CD8-positive, alpha-beta memory T cell (primary cell): ENCODE measurements at regions not wholly inside any gene's neighbourhood (a gene's known extent, or its start where the extent isn't known, plus 50 kb on each side); places are given as distances from the start of the nearest gene placed in this dataset.

Experiments used
- CTCF ChIA-PET: fragments of 350-600 bp; sonication (Branson Sonifier 250); formaldehyde crosslinking; loops from one replicate; lab custom pipeline; 2021; ENCODE audit warnings: antibody characterized with exemption; lab: Charles Lee
- POLR2A ChIA-PET: fragments of 350-600 bp; sonication (Branson Sonifier 250); formaldehyde crosslinking; loops from one replicate; lab custom pipeline; 2021; ENCODE audit warnings: antibody characterized with exemption; lab: Charles Lee
- DNase-seq, 5 donors: peaks; one replicate each; pipeline versions ENCODE4 v3.0.0 to v3.0.0-alpha.2; 2020 to 2022; ENCODE audit warnings: mixed read lengths in 1 of 5
- H3K27ac ChIP-seq: one replicate; pipeline ENCODE4 v1.7.0; 2013; ENCODE audit warnings: low read depth, mild to moderate bottlenecking, low read length, moderate library complexity
- H3K27me3 ChIP-seq: 2 replicates; pipeline ENCODE4 v1.7.0; 2013; ENCODE audit warnings: low read length, mild to moderate bottlenecking; ENCODE audit not compliant: insufficient read depth, poor library complexity, severe bottlenecking
- H3K36me3 ChIP-seq: 2 replicates; pipeline ENCODE4 v1.7.0; 2013; ENCODE audit warnings: mild to moderate bottlenecking, low read length, moderate library complexity; ENCODE audit not compliant: insufficient read depth
- H3K4me1 ChIP-seq: 2 replicates; pipeline ENCODE4 v1.7.0; 2013; ENCODE audit warnings: mild to moderate bottlenecking, low read length, moderate library complexity; ENCODE audit not compliant: insufficient read depth
- H3K4me3 ChIP-seq: 2 replicates; pipeline ENCODE4 v1.7.0; 2013; ENCODE audit warnings: mild to moderate bottlenecking, low read length
- H3K9me3 ChIP-seq: 2 replicates; pipeline ENCODE4 v1.7.0; 2013; ENCODE audit warnings: mild to moderate bottlenecking, low read length
- H3K27ac Mint-ChIP-seq, 8 donors: one replicate each; pipeline ENCODE4 v1.8.0; 2020 to 2021; ENCODE audit warnings: mixed read lengths in 8 of 8, mild to moderate bottlenecking in 6 of 8, inconsistent platforms in 3 of 8, moderate library complexity in 3 of 8
- H3K27me3 Mint-ChIP-seq, 2 donors: one replicate each; pipeline ENCODE4 v1.8.0; 2020 to 2021; ENCODE audit warnings: mixed read lengths in 2 of 2, mild to moderate bottlenecking in 1 of 2, moderate library complexity in 1 of 2
- H3K36me3 Mint-ChIP-seq, 3 donors: one replicate each; pipeline ENCODE4 v1.8.0; 2020 to 2021; ENCODE audit warnings: mixed read lengths in 3 of 3, inconsistent platforms in 1 of 3, mild to moderate bottlenecking in 1 of 3
- H3K4me1 Mint-ChIP-seq, 3 donors: one replicate each; pipeline ENCODE4 v1.8.0; 2020 to 2021; ENCODE audit warnings: mixed read lengths in 3 of 3, inconsistent platforms in 1 of 3, mild to moderate bottlenecking in 1 of 3
- H3K4me3 Mint-ChIP-seq, 7 donors: one replicate each; pipeline ENCODE4 v1.8.0; 2020 to 2021; ENCODE audit warnings: mixed read lengths in 7 of 7, mild to moderate bottlenecking in 6 of 7, moderate library complexity in 4 of 7, inconsistent platforms in 2 of 7
- H3K9me3 Mint-ChIP-seq, 5 donors: one replicate each; pipeline ENCODE4 v1.8.0; 2020 to 2022; ENCODE audit warnings: mixed read lengths in 5 of 5, mild to moderate bottlenecking in 3 of 5, moderate library complexity in 2 of 5, inconsistent platforms in 1 of 5

DNA sequence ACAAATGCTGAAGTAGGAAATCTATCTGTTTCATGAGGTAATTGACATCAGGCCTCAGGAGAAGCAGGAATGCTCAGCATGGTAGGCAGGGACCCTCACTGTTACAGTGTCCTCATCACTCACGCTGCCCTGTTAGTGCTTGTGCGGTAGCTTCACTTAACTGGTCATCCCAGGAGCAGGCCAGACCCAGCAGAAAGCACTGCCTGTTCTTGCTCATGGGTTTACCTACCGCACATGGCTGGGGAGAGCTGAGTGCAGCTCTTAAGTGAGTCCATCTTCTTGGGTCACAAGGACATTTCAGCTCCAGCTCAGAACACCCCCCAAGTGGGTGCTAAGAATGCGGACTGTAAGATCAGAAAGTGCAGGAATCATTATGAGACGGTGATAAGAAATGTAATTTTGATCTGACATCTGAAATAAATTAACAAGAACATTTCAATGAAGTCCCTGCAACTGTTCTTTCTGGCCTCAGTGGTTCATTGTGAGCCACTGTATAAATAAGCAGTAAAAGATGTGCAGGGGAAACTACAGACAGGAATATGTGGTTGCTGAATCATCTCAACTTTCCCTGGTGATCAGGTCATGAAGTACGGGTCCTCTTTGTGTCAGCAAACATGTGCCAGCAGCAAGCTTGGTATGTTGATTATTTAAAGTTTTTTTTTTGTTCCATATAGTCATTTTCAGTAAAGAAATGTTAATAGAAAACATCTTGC lies 757.7 kb upstream of the TMEM132C start:
- Histone ChIP-seq H3K4me1 (no peaks in the 10 kb centered on the region), H3K36me3 (no peaks in the 10 kb centered on the region), H3K27me3 (no peaks in the 10 kb centered on the region), H3K4me3 (no peak overlapping the region), H3K9me3 (no peaks in the 10 kb centered on the region), H3K27ac (no peak overlapping the region)
- Mint-ChIP-seq H3K4me1 (no peaks in the 10 kb centered on the region), H3K9me3 (peaks cover 0 to 14% (median 4%) of the 10 kb centered on the region in 5 donors), H3K27ac (no peak overlapping the region), H3K36me3 (no peaks in the 10 kb centered on the region), H3K4me3 (no peak overlapping the region), H3K27me3 (peaks cover 0 to 6% of the 10 kb centered on the region in 2 donors)
- ChIA-PET POLR2A (no interaction called here), CTCF (no interaction called here)
- DNase-seq: no peak

DNA sequence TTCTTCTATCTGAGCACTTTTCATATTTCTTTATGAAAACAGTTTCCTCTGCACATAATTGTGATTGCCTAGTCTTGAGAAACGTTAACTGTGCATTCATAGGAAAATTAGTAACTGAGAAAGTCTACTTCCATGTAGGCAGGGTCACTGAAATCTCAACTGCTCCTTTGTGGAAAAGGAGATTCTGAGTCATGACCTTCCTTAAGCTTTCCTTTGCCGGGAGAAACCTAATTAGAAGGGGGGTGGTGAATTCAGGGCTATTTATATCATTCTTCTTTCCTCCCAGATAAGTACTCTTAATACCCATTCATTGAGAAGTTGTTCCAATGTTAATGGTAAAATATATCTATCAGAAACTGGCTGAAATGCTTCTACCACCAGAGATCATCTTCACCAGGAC lies 751.0 kb upstream of the TMEM132C start:
- H3K27ac Mint-ChIP-seq: no peak overlapping the region
- H3K27me3 Mint-ChIP-seq: peaks cover 0 to 3% of the 10 kb centered on the region in 2 donors
- H3K27me3 ChIP-seq: no peaks in the 10 kb centered on the region
- CTCF ChIA-PET: no interaction called here
- H3K36me3 ChIP-seq: no peaks in the 10 kb centered on the region
- H3K4me1 Mint-ChIP-seq: no peaks in the 10 kb centered on the region
- no peak overlapping the region for H3K27ac ChIP-seq
- H3K9me3 ChIP-seq: no peaks in the 10 kb centered on the region
- H3K36me3 Mint-ChIP-seq: no peaks in the 10 kb centered on the region
- H3K4me1 ChIP-seq: no peaks in the 10 kb centered on the region
- no peak overlapping the region for H3K4me3 Mint-ChIP-seq
- no peak overlapping the region for H3K4me3 ChIP-seq
- POLR2A ChIA-PET: no interaction called here
- peaks cover 0 to 6% (median under 1%) of the 10 kb centered on the region in 5 donors for H3K9me3 Mint-ChIP-seq
- no peak for DNase-seq

DNA sequence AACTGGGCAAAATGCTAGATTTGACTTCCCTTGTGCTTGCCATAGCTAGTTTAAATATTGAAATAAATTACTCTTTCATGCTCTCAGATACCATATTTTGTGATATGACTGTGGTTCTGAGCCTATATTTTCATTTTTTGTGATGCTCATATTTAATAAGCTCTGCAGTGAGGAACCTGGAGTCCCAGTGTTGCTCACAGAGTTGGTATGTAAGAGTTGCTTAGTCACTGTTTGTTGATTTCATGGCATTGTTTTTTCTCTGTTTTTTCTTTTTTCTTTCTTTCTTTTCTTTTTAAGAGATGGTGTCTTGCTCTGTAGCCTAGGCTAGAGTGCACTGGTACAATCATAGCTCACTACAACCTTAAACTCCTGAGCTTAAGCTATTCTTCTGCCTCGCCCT lies 750.5 kb upstream of the TMEM132C start:
- no peak overlapping the region for H3K27ac ChIP-seq

DNA sequence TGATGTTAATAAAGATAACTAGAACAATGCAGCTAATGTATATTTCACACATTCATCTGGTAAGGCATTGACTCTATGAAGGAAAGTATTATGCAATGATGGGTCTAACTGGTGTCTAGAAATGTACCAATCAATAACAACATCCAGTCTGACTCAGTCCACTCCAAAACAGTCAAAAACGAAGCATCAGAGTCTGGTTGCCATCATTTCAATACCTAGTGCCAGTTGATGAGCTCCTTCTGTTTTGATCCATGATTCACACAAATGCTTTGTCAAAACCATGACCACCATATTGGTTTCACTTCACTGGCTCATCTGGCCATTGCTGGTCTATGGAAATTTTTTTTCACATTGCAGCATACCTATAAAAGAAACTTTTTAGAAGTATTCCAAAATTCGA lies 747.2 kb upstream of the TMEM132C start:
- Histone ChIP-seq H3K9me3 (no peaks in the 10 kb centered on the region), H3K27ac (no peak overlapping the region), H3K36me3 (no peaks in the 10 kb centered on the region), H3K4me1 (no peaks in the 10 kb centered on the region), H3K4me3 (no peak overlapping the region), H3K27me3 (no peaks in the 10 kb centered on the region)
- Mint-ChIP-seq H3K4me3 (no peak overlapping the region), H3K4me1 (no peaks in the 10 kb centered on the region), H3K27me3 (no peaks in the 10 kb centered on the region), H3K36me3 (no peaks in the 10 kb centered on the region), H3K27ac (no peak overlapping the region), H3K9me3 (peaks cover 0 to 6% (median 0%) of the 10 kb centered on the region in 5 donors)
- ChIA-PET POLR2A (no interaction called here), CTCF (no interaction called here)
- no peak for DNase-seq

More for the DNA sequence above, 750.5 kb upstream of the TMEM132C start:
- CTCF ChIA-PET: no interaction called here
- no peak for DNase-seq
- H3K27ac Mint-ChIP-seq: no peak overlapping the region
- H3K27me3 Mint-ChIP-seq: peaks cover 0 to 3% of the 10 kb centered on the region in 2 donors
- H3K4me3 Mint-ChIP-seq: no peak overlapping the region
- Histone ChIP-seq H3K4me3 (no peak overlapping the region), H3K4me1 (no peaks in the 10 kb centered on the region), H3K27me3 (no peaks in the 10 kb centered on the region), H3K9me3 (no peaks in the 10 kb centered on the region), H3K36me3 (no peaks in the 10 kb centered on the region)
- POLR2A ChIA-PET: no interaction called here
- peaks cover 0 to 6% (median 2%) of the 10 kb centered on the region in 5 donors for H3K9me3 Mint-ChIP-seq
- H3K4me1 Mint-ChIP-seq: no peaks in the 10 kb centered on the region
- no peaks in the 10 kb centered on the region for H3K36me3 Mint-ChIP-seq

DNA sequence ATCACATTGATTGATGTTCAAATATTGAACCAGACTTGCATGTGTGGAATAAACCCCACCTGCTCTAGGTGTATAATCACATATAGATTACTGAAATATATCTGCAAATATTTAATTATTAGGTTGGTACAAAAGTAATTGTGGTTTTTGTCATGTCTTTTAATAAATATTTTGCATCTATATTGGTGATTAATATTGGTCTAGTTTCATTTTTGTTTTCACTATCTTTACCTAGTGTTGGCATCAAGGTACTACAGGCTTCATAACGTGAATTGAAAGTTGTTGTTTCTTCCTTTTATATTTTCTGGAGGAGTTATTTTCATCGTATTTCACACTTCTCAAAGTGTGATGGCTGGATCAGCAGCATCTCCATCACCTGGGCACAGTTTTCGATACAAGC lies 740.0 kb upstream of the TMEM132C start:
- Histone ChIP-seq H3K27me3 (no peaks in the 10 kb centered on the region), H3K27ac (no peak overlapping the region), H3K4me3 (no peak overlapping the region), H3K9me3 (no peaks in the 10 kb centered on the region), H3K4me1 (no peaks in the 10 kb centered on the region), H3K36me3 (no peaks in the 10 kb centered on the region)
- no peak overlapping the region for H3K4me3 Mint-ChIP-seq
- H3K9me3 Mint-ChIP-seq: peaks cover 0 to 6% (median 2%) of the 10 kb centered on the region in 5 donors
- no peaks in the 10 kb centered on the region for H3K36me3 Mint-ChIP-seq
- ChIA-PET POLR2A (no interaction called here), CTCF (no interaction called here)
- DNase-seq: no peak
- H3K27ac Mint-ChIP-seq: no peak overlapping the region
- no peaks in the 10 kb centered on the region for H3K4me1 Mint-ChIP-seq
- no peaks in the 10 kb centered on the region for H3K27me3 Mint-ChIP-seq

DNA sequence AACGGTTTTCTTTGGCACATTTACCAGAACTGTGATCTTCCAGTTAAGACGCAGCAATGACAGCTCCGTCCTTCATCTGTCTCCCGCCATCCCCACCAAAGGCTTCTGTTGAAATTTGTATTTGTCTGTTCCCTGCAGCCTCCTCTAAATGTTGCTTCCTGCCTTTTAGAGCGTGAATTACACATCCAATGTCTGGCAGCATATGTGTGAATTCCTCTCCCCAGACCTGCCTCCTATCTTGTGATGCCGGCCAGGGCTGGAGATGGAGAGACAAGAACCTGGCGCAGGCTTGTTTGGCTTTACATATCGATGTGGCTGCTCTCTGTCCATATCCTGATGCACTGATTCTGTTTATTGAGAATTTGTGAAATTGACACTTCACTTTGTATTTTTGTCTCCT lies 738.4 kb upstream of the TMEM132C start:
- no peak overlapping the region for H3K4me3 Mint-ChIP-seq
- H3K4me1 ChIP-seq: no peaks in the 10 kb centered on the region
- H3K36me3 ChIP-seq: no peaks in the 10 kb centered on the region
- no peak for DNase-seq
- ChIA-PET POLR2A (no interaction called here), CTCF (no interaction called here)
- no peaks in the 10 kb centered on the region for H3K4me1 Mint-ChIP-seq
- H3K27ac Mint-ChIP-seq: no peak overlapping the region
- no peak overlapping the region for H3K27ac ChIP-seq
- H3K36me3 Mint-ChIP-seq: no peaks in the 10 kb centered on the region
- H3K9me3 Mint-ChIP-seq: peaks cover 0 to 6% (median 2%) of the 10 kb centered on the region in 5 donors
- H3K4me3 ChIP-seq: no peak overlapping the region
- H3K27me3 ChIP-seq: no peaks in the 10 kb centered on the region
- no peaks in the 10 kb centered on the region for H3K27me3 Mint-ChIP-seq
- H3K9me3 ChIP-seq: no peaks in the 10 kb centered on the region

DNA sequence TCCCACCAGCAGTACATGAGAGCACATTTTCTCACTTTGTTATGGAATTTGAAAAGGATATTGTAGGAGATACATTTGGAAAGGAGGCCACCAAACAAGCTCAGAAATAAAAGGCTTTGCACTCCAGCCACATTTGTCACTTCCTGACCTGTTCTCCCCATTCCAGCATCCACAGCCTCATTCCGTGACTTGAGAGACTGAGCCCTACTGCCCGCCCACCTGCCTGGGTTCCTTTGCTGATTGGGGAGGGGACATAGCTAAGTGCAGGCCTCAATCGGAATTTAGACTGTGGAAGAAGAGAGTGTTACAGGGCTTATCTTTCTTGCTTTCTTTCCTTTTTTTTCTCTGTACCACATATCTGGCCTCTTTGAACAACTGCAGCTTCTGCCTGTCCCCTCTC lies 735.4 kb upstream of the TMEM132C start:
- POLR2A ChIA-PET: no interaction called here
- Histone ChIP-seq H3K4me1 (no peaks in the 10 kb centered on the region), H3K4me3 (no peak overlapping the region), H3K27me3 (no peaks in the 10 kb centered on the region), H3K36me3 (no peaks in the 10 kb centered on the region), H3K9me3 (no peaks in the 10 kb centered on the region), H3K27ac (no peak overlapping the region)
- Mint-ChIP-seq H3K36me3 (no peaks in the 10 kb centered on the region), H3K4me1 (no peaks in the 10 kb centered on the region), H3K27me3 (no peaks in the 10 kb centered on the region), H3K9me3 (peaks cover 0 to 13% (median 6%) of the 10 kb centered on the region in 5 donors), H3K4me3 (no peak overlapping the region), H3K27ac (no peak overlapping the region)
- DNase-seq: no peak
- CTCF ChIA-PET: no interaction called here

DNA sequence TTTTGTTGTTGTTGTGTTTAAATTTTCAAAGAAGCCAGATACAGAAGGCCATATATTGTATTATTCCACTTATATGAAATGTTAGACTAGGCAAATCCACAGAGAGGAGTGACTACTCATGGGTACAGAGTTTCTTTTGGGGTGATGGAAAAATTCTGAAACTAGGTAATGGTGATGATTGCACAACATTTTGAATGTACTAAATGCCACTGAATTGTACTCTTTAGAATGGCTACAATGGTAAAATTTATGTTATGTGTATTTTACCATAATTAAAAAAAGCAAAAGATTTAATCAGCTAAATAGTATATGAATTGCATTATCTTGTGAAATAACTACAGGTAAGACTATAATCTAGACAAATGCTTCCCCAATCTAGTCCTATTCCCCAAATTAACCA lies 733.6 kb upstream of the TMEM132C start:
- no peak overlapping the region for H3K27ac ChIP-seq
- no peak for DNase-seq
- ChIA-PET CTCF (no interaction called here), POLR2A (no interaction called here)
- Mint-ChIP-seq H3K27ac (no peak overlapping the region), H3K4me3 (no peak overlapping the region), H3K4me1 (no peaks in the 10 kb centered on the region), H3K27me3 (no peaks in the 10 kb centered on the region), H3K36me3 (no peaks in the 10 kb centered on the region), H3K9me3 (peaks cover 0 to 13% (median 8%) of the 10 kb centered on the region in 5 donors)
- no peaks in the 10 kb centered on the region for H3K36me3 ChIP-seq
- no peaks in the 10 kb centered on the region for H3K9me3 ChIP-seq
- H3K27me3 ChIP-seq: no peaks in the 10 kb centered on the region
- H3K4me3 ChIP-seq: no peak overlapping the region
- H3K4me1 ChIP-seq: no peaks in the 10 kb centered on the region
